AG09309 (cell line): ENCODE measurements at regions not wholly inside any gene's neighbourhood (a gene's known extent, or its start where the extent isn't known, plus 50 kb on each side); places are given as distances from the start of the nearest gene placed in this dataset.
"Not testable (repeated sequence)": the region's sequence is repeated elsewhere in the genome, so short reads cannot be mapped to it uniquely, and the experiment has no call there.

Source experiments
- DNase-seq: peaks from one replicate; pipeline ENCODE4 v3.0.0-alpha.2; 2010; ENCODE audit warnings: low read depth
- H3K4me3 ChIP-seq: 2 replicates; pipeline ENCODE4 v1.5.1; 2011; ENCODE audit warnings: mild to moderate bottlenecking, low read depth, low read length, moderate library complexity; ENCODE audit not compliant: control insufficient read depth
- TF ChIP-seq, protein P1 (sequence below): IDR thresholded peaks from 2 replicates; pipeline ENCODE4 v1.5.1; 2011; ENCODE audit warnings: mild to moderate bottlenecking, low read depth, low read length, inconsistent platforms; ENCODE audit not compliant: insufficient read depth, control insufficient read depth; ENCODE audit errors: missing control alignments

- DNase-seq = no peak
- TF ChIP-seq, protein P1, sequence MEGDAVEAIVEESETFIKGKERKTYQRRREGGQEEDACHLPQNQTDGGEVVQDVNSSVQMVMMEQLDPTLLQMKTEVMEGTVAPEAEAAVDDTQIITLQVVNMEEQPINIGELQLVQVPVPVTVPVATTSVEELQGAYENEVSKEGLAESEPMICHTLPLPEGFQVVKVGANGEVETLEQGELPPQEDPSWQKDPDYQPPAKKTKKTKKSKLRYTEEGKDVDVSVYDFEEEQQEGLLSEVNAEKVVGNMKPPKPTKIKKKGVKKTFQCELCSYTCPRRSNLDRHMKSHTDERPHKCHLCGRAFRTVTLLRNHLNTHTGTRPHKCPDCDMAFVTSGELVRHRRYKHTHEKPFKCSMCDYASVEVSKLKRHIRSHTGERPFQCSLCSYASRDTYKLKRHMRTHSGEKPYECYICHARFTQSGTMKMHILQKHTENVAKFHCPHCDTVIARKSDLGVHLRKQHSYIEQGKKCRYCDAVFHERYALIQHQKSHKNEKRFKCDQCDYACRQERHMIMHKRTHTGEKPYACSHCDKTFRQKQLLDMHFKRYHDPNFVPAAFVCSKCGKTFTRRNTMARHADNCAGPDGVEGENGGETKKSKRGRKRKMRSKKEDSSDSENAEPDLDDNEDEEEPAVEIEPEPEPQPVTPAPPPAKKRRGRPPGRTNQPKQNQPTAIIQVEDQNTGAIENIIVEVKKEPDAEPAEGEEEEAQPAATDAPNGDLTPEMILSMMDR = no peak
- H3K4me3 ChIP-seq = no peak overlapping the region
Observed at GRCh38 chr16:47904691-47905090, 251.1 kb downstream of the ABCC12 start.

DNA sequence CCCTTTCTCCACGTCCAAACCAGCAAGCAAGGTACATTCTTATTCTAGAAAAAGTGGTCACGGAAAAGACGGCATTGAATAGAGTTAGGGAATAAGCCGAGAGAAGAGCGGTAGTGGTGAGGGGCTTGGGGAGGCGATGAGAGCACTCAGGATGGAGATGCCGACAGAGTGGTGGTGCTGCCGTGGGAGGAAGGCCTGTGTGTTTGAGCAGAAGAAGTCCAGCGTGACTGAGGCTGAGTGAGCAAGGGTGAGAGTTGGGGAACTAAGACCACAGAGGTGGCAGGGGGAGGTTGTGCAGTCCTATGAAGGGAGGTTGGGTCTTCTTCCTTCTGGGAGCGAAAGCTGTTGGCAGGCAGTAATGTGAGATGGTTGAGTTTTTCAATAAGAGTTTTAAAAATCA lies 252.3 kb downstream of the ABCC12 start:
- no peak overlapping the region for H3K4me3 ChIP-seq
- TF ChIP-seq, protein P1 = no peak
- DNase-seq = no peak

- not testable (repeated sequence) for DNase-seq, H3K4me3 ChIP-seq
Observed at GRCh38 chr16:47897105-47897504, 258.7 kb downstream of the ABCC12 start.

DNA sequence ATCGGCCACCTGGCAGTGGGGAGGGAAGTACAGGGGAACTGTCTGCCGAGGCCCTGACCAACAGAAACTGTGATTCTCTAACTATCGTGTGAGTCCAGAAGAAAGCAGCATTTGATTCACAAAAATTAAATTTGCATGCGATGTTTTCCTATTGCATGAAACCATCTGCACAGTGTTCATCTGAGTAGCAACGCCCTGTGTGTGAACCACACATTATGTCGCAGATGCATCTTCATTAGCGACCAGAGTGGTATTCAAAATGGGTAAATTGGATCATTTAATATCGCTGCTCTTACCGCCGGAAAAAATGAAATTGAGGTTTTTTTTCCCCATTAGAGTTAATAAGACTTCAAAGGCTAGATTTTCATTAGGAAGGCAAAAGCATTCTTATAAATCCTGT lies 260.6 kb downstream of the ABCC12 start:
- no peak overlapping the region for H3K4me3 ChIP-seq
- DNase-seq = no peak
- TF ChIP-seq, protein P1 = no peak

GRCh38 chr16:47892999-47893398 lies 262.8 kb downstream of the ABCC12 start:
- TF ChIP-seq, protein P1 = no peak
- no peak for DNase-seq
- no peak overlapping the region for H3K4me3 ChIP-seq

DNA sequence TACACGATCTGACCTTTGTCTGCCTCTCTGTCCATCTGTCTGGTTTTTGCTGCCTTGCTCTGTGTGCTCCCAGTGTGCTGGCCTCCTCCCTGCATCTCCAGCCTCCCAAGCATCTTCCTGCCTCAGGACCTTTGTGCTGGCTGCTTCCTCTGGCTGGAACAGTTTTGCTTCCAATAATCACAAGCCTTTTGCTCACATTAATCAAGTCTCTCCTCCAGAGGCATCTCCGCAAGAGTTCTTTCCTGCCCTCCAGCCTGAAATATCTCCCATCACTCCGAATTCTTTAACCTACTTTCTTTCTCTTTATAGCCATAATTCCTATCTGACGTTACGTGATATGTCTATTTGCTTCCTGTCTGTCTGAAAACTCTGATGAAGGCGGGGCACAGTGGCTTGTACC lies 267.1 kb downstream of the ABCC12 start:
- DNase-seq = no peak
- H3K4me3 ChIP-seq = no peak overlapping the region
- TF ChIP-seq, protein P1 = no peak

GRCh38 chr16:47888142-47888541 lies 267.7 kb downstream of the ABCC12 start:
- TF ChIP-seq, protein P1 = no peak
- DNase-seq = no peak
- no peak overlapping the region for H3K4me3 ChIP-seq

DNA sequence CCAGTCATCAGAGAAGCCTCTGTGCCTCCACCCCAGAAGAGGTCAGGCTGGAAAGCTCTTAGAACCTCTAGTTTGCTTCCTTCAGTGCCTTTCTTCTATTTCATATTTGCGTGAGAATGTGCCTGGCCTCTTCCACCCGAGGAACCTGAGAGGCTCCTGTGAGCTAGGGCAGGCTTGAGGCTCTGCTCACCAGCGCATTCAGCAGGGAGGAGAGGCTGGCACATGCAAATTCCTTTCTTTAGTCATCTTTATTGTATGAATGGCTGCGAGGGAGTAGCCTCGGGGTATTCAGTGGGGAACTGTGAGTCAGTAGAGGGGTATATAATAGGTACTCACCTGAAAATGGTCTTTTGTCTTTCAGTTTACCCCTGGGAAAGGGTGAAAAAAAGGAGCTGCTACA lies 268.3 kb downstream of the ABCC12 start:
- H3K4me3 ChIP-seq = no peak overlapping the region
- DNase-seq = no peak
- TF ChIP-seq, protein P1 = no peak
